Progenitor cell of endocrine pancreas (in vitro differentiated cells): ENCODE measurements at regions not wholly inside any gene's neighbourhood (a gene's known extent, or its start where the extent isn't known, plus 50 kb on each side); places are given as distances from the start of the nearest gene placed in this dataset.

Experiments used
- DNase-seq: peaks from one replicate; pipeline ENCODE4 v3.0.0; 2021; ENCODE audit warnings: low spot score; ENCODE audit not compliant: unreplicated experiment
- H3K27ac Mint-ChIP-seq: 2 replicates; pipeline ENCODE4 v1.8.0; 2021; ENCODE audit warnings: mild to moderate bottlenecking, moderate library complexity, mixed read lengths
- H3K27me3 Mint-ChIP-seq: 2 replicates; pipeline ENCODE4 v1.8.0; 2021; ENCODE audit warnings: mixed read lengths
- H3K36me3 Mint-ChIP-seq: 2 replicates; pipeline ENCODE4 v1.8.0; 2022; ENCODE audit warnings: mixed read lengths; ENCODE audit not compliant: insufficient read depth
- H3K4me1 Mint-ChIP-seq: 2 replicates; pipeline ENCODE4 v1.8.0; 2021; ENCODE audit warnings: low read depth, mixed read lengths
- H3K4me3 Mint-ChIP-seq: 2 replicates; pipeline ENCODE4 v1.8.0; 2021; ENCODE audit warnings: low read depth, mild to moderate bottlenecking, moderate library complexity, mixed read lengths
- H3K9me3 Mint-ChIP-seq: 2 replicates; pipeline ENCODE4 v1.8.0; 2021; ENCODE audit warnings: low read depth, mixed read lengths
- CTCF ChIP-seq: fragments of 200-600 bp; sonication (generic); IDR thresholded peaks from one replicate; pipeline ENCODE4 v1.5.0; 2021; ENCODE audit warnings: antibody characterized with exemption, mild to moderate bottlenecking; ENCODE audit not compliant: unreplicated experiment

GRCh38 chr5:118681655-118682054 lies 306.7 kb downstream of the DTWD2 start:
- H3K27ac Mint-ChIP-seq: no peak overlapping the region
- no peak overlapping the region for H3K4me3 Mint-ChIP-seq
- no peaks in the 10 kb centered on the region for H3K27me3 Mint-ChIP-seq
- H3K9me3 Mint-ChIP-seq: no peaks in the 10 kb centered on the region
- H3K36me3 Mint-ChIP-seq: no peaks in the 10 kb centered on the region
- no peak for TF ChIP-seq CTCF
- DNase-seq: no peak
- H3K4me1 Mint-ChIP-seq: peaks cover 9% of the 10 kb centered on the region

GRCh38 chr5:118679264-118679940 lies 308.9 kb downstream of the DTWD2 start:
- Mint-ChIP-seq H3K36me3 (no peaks in the 10 kb centered on the region), H3K4me3 (no peak overlapping the region), H3K4me1 (peaks cover 9% of the 10 kb centered on the region), H3K27ac (no peak overlapping the region), H3K9me3 (peaks cover 4% of the 10 kb centered on the region), H3K27me3 (no peaks in the 10 kb centered on the region)
- no peak for TF ChIP-seq CTCF
- DNase-seq: no peak

GRCh38 chr5:118678746-118679145 lies 309.6 kb downstream of the DTWD2 start:
- DNase-seq: no peak
- Mint-ChIP-seq H3K9me3 (peaks cover 9% of the 10 kb centered on the region), H3K27ac (no peak overlapping the region), H3K27me3 (no peaks in the 10 kb centered on the region), H3K4me1 (peaks cover 9% of the 10 kb centered on the region), H3K36me3 (no peaks in the 10 kb centered on the region), H3K4me3 (no peak overlapping the region)
- TF ChIP-seq CTCF: no peak

GRCh38 chr5:118675247-118675646 lies 313.1 kb downstream of the DTWD2 start:
- Mint-ChIP-seq H3K36me3 (no peaks in the 10 kb centered on the region), H3K4me1 (peaks cover 4% of the 10 kb centered on the region), H3K9me3 (peaks cover 26% of the 10 kb centered on the region), H3K27me3 (no peaks in the 10 kb centered on the region), H3K27ac (no peak overlapping the region), H3K4me3 (no peak overlapping the region)
- TF ChIP-seq CTCF: no peak
- no peak for DNase-seq

GRCh38 chr5:118657576-118657975 lies 330.8 kb downstream of the DTWD2 start:
- Mint-ChIP-seq H3K4me1 (peaks cover 14% of the 10 kb centered on the region), H3K27me3 (no peaks in the 10 kb centered on the region), H3K9me3 (peaks cover 64% of the 10 kb centered on the region), H3K36me3 (peaks cover 17% of the 10 kb centered on the region), H3K27ac (no peak overlapping the region), H3K4me3 (no peak overlapping the region)
- no peak for DNase-seq
- TF ChIP-seq CTCF: no peak
